ENCODE measurements at regions not wholly inside any gene's neighbourhood (a gene's known extent, or its start where the extent isn't known, plus 50 kb on each side); places are given as distances from the start of the nearest gene placed in this dataset.

DNA sequence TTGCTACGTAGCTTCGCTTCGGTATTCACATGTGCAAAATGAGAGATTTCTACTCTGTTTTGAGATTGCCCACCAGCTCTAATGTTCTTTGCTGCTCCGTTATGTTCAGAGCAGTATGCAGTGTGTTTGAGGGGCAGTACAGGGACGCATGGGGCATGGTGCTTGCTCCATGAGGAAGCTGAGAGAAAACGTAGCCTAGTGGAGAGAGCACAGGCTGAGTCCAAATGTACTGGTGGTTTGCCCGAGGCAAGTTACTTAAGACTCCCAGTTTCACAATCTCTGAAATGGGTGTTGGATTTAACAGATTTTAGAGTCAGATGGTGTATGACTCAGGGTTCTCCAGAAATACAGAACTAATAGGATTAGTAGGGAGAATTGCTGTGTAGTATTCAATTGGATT, 310.5 kb downstream of the ETNK1 start:
- no peak overlapping the region for H3K4me3 ChIP-seq (ENCODE audit: low read length, poor library complexity, severe bottlenecking)
- H3K27me3 ChIP-seq (ENCODE audit: insufficient read depth, low read length, poor library complexity, severe bottlenecking) = no peaks in the 10 kb centered on the region
- no peaks in the 10 kb centered on the region for H3K4me1 ChIP-seq (ENCODE audit: insufficient read depth, low read length, poor library complexity, severe bottlenecking)
- no peak overlapping the region for H3K4me2 ChIP-seq (ENCODE audit: low read depth, low read length, poor library complexity, severe bottlenecking)
- H3F3A ChIP-seq (ENCODE audit: low read depth) = no peaks in the 10 kb centered on the region
- no peaks in the 10 kb centered on the region for H3K9me2 ChIP-seq (replicated peaks; ENCODE audit: low read depth, low read length)
- H3K36me3 ChIP-seq (ENCODE audit: insufficient read depth, low read length) = no peaks in the 10 kb centered on the region
- H4K20me1 ChIP-seq (ENCODE audit: insufficient read depth, low read length, poor library complexity, severe bottlenecking) = no peaks in the 10 kb centered on the region
- TF ChIP-seq EZH2phosphoT487 (IDR thresholded peaks at IDR 0.05; ENCODE audit: borderline replicate concordance) = no peak
- TF ChIP-seq, protein P1, sequence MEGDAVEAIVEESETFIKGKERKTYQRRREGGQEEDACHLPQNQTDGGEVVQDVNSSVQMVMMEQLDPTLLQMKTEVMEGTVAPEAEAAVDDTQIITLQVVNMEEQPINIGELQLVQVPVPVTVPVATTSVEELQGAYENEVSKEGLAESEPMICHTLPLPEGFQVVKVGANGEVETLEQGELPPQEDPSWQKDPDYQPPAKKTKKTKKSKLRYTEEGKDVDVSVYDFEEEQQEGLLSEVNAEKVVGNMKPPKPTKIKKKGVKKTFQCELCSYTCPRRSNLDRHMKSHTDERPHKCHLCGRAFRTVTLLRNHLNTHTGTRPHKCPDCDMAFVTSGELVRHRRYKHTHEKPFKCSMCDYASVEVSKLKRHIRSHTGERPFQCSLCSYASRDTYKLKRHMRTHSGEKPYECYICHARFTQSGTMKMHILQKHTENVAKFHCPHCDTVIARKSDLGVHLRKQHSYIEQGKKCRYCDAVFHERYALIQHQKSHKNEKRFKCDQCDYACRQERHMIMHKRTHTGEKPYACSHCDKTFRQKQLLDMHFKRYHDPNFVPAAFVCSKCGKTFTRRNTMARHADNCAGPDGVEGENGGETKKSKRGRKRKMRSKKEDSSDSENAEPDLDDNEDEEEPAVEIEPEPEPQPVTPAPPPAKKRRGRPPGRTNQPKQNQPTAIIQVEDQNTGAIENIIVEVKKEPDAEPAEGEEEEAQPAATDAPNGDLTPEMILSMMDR (conservative IDR thresholded peaks at IDR 0.05; ENCODE audit: low read length) = no peak
- no peak overlapping the region for H3K9ac ChIP-seq (ENCODE audit: low read depth, low read length, poor library complexity, severe bottlenecking)
- no peak overlapping the region for H2AFZ ChIP-seq (ENCODE audit: low read length)
- no peaks in the 10 kb centered on the region for H3K9me3 ChIP-seq (ENCODE audit: insufficient read depth, low read depth, low read length)
- no peaks in the 10 kb centered on the region for H3K79me2 ChIP-seq (ENCODE audit: insufficient read depth, low read length)

DNA sequence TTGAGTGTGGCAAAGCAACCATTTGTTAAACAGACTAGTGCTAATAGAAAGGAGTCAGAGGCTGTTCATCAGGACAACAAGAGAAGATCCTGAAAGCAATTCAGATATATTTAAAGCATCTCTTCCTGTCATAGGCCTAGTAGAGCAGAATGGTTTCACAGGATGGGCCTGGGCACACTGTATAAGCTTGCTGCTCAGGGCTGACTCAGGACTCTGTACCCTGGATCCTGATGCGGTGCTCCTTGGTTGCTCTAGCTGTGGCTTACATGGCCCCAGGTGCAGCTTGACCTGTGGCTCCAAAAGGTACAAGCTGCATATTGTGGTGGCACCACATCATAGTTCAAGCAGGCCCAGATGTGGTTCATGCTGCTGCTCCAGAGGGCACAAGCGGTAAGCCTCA, 313.4 kb downstream of the ETNK1 start:
- H2AFZ ChIP-seq (ENCODE audit: low read length) = no peak overlapping the region
- no peaks in the 10 kb centered on the region for H3K9me3 ChIP-seq (ENCODE audit: insufficient read depth, low read depth, low read length)
- no peaks in the 10 kb centered on the region for H3K79me2 ChIP-seq (ENCODE audit: insufficient read depth, low read length)
- no peaks in the 10 kb centered on the region for H3K9me2 ChIP-seq (replicated peaks; ENCODE audit: low read depth, low read length)
- no peaks in the 10 kb centered on the region for H3K27me3 ChIP-seq (ENCODE audit: insufficient read depth, low read length, poor library complexity, severe bottlenecking)
- no peak overlapping the region for H3K4me2 ChIP-seq (ENCODE audit: low read depth, low read length, poor library complexity, severe bottlenecking)
- no peaks in the 10 kb centered on the region for H3F3A ChIP-seq (ENCODE audit: low read depth)
- H3K4me3 ChIP-seq (ENCODE audit: low read length, poor library complexity, severe bottlenecking) = no peak overlapping the region
- no peaks in the 10 kb centered on the region for H4K20me1 ChIP-seq (ENCODE audit: insufficient read depth, low read length, poor library complexity, severe bottlenecking)
- H3K36me3 ChIP-seq (ENCODE audit: insufficient read depth, low read length) = no peaks in the 10 kb centered on the region
- no peaks in the 10 kb centered on the region for H3K4me1 ChIP-seq (ENCODE audit: insufficient read depth, low read length, poor library complexity, severe bottlenecking)
- H3K9ac ChIP-seq (ENCODE audit: low read depth, low read length, poor library complexity, severe bottlenecking) = no peak overlapping the region
- TF ChIP-seq, protein P1 (conservative IDR thresholded peaks at IDR 0.05; ENCODE audit: low read length) = no peak

DNA sequence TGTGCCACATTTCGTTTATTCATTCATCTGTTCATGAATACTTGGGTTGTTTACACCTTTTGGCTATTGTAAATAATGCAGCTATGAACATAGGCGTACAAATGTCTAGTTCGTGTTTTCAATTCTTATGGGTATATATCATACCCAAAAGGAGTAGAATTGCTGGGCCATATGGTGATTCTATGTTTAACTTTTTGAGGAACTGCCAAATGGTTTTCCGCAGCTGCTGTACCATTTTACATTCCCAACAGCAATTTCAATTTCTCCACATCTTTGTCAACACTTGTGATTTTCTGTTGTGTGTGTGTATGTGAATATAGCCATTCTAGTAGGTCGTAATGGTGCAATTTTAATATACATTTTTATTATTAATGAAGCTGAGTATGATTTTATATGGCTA, 326.2 kb downstream of the ETNK1 start:
- Histone ChIP-seq H3F3A (ENCODE audit: low read depth) (no peaks in the 10 kb centered on the region), H3K4me3 (ENCODE audit: low read length, poor library complexity, severe bottlenecking) (no peak overlapping the region), H3K4me2 (ENCODE audit: low read depth, low read length, poor library complexity, severe bottlenecking) (no peak overlapping the region), H3K9me2 (replicated peaks; ENCODE audit: low read depth, low read length) (no peaks in the 10 kb centered on the region), H3K27me3 (ENCODE audit: insufficient read depth, low read length, poor library complexity, severe bottlenecking) (no peaks in the 10 kb centered on the region), H4K20me1 (ENCODE audit: insufficient read depth, low read length, poor library complexity, severe bottlenecking) (no peaks in the 10 kb centered on the region), H3K9ac (ENCODE audit: low read depth, low read length, poor library complexity, severe bottlenecking) (no peak overlapping the region), H3K9me3 (ENCODE audit: insufficient read depth, low read depth, low read length) (peaks cover 6% of the 10 kb centered on the region; the same call in 1 of the 2 replicates), H3K4me1 (ENCODE audit: insufficient read depth, low read length, poor library complexity, severe bottlenecking) (no peaks in the 10 kb centered on the region), H3K79me2 (ENCODE audit: insufficient read depth, low read length) (no peaks in the 10 kb centered on the region), H2AFZ (ENCODE audit: low read length) (no peak overlapping the region), H3K36me3 (ENCODE audit: insufficient read depth, low read length) (no peaks in the 10 kb centered on the region)
- no peak for TF ChIP-seq EZH2phosphoT487 (IDR thresholded peaks at IDR 0.05; ENCODE audit: borderline replicate concordance)
- TF ChIP-seq, protein P1 (conservative IDR thresholded peaks at IDR 0.05; ENCODE audit: low read length) = no peak

Measured in Loucy (cell line).